OCI-LY1 (cell line): ENCODE measurements at regions not wholly inside any gene's neighbourhood (a gene's known extent, or its start where the extent isn't known, plus 50 kb on each side); places are given as distances from the start of the nearest gene placed in this dataset.

Experiments used
- H2AFZ ChIP-seq: fragments of 200-600 bp; sonication (generic), shearing (Covaris generic); 2 replicates; pipeline ENCODE4 v1.6.0; 2014; ENCODE audit warnings: antibody characterized with exemption, mild to moderate bottlenecking, low read length
- H3F3A ChIP-seq: fragments of 200-600 bp; sonication (generic), shearing (Covaris generic); 2 replicates; pipeline ENCODE4 v1.6.0; 2014; ENCODE audit warnings: mild to moderate bottlenecking, antibody characterized with exemption, low read length, moderate library complexity; ENCODE audit not compliant: insufficient read depth
- H3K27ac ChIP-seq: fragments of 200-600 bp; sonication (generic); 2 replicates; pipeline ENCODE4 v1.5.1; 2014; ENCODE audit warnings: low read length, mixed run types, mild to moderate bottlenecking, low read depth; ENCODE audit not compliant: poor library complexity, severe bottlenecking
- H3K27me3 ChIP-seq: fragments of 200-600 bp; sonication (generic); 2 replicates; pipeline ENCODE4 v1.6.0; 2014; ENCODE audit warnings: antibody characterized with exemption, mild to moderate bottlenecking, low read length, moderate library complexity; ENCODE audit not compliant: insufficient read depth
- H3K36me3 ChIP-seq: fragments of 200-600 bp; sonication (generic); 2 replicates; pipeline ENCODE4 v1.6.1; 2014; ENCODE audit warnings: mild to moderate bottlenecking, antibody characterized with exemption, low read length, moderate library complexity, mixed read lengths; ENCODE audit not compliant: insufficient read depth
- H3K4me1 ChIP-seq: fragments of 200-600 bp; sonication (generic); 2 replicates; pipeline ENCODE4 v1.5.1; 2014; ENCODE audit warnings: mild to moderate bottlenecking, low read length, moderate library complexity; ENCODE audit not compliant: insufficient read depth, severe bottlenecking
- H3K4me2 ChIP-seq: fragments of 200-600 bp; sonication (generic), shearing (Covaris generic); 2 replicates; pipeline ENCODE4 v1.6.1; 2014; ENCODE audit warnings: low read length
- H3K4me3 ChIP-seq: fragments of 200-600 bp; sonication (generic); 2 replicates; pipeline ENCODE4 v1.5.1; 2014; ENCODE audit warnings: low read length, low read depth, mild to moderate bottlenecking, mixed read lengths; ENCODE audit not compliant: poor library complexity, severe bottlenecking
- H3K79me2 ChIP-seq: fragments of 200-600 bp; shearing (Covaris generic); 2 replicates; pipeline ENCODE4 v1.6.1; 2016; ENCODE audit warnings: mixed run types, low read length, mixed read lengths; ENCODE audit not compliant: insufficient read depth
- H3K9ac ChIP-seq: fragments of 200-600 bp; sonication (generic), shearing (Covaris generic); 2 replicates; pipeline ENCODE4 v1.6.1; 2014; ENCODE audit warnings: mild to moderate bottlenecking, low read length, mixed read lengths
- H3K9me2 ChIP-seq: fragments of 200-600 bp; sonication (generic), shearing (Covaris generic); 2 replicates; pipeline ENCODE4 v1.6.1; 2014; ENCODE audit warnings: low read depth, mild to moderate bottlenecking, low read length, mixed read lengths
- H3K9me3 ChIP-seq: fragments of 200-600 bp; shearing (Covaris generic); 2 replicates; pipeline ENCODE4 v1.6.1; 2014; ENCODE audit warnings: low read length, mixed read lengths
- H4K20me1 ChIP-seq: fragments of 200-600 bp; sonication (generic), shearing (Covaris generic); 2 replicates; pipeline ENCODE4 v1.6.0; 2016; ENCODE audit warnings: mild to moderate bottlenecking, low read length; ENCODE audit not compliant: insufficient read depth
- EZH2 ChIP-seq: fragments of 200-600 bp; sonication (generic), shearing (Covaris generic); IDR thresholded peaks from 2 replicates; pipeline ENCODE4 v1.8.0; 2017; ENCODE audit warnings: borderline replicate concordance, mixed run types, mild to moderate bottlenecking, antibody characterized with exemption, low read length, moderate library complexity, mixed read lengths
- TF ChIP-seq, protein P1 (sequence below): fragments of 200-600 bp; sonication (generic), shearing (Covaris generic); IDR thresholded peaks from 2 replicates; pipeline ENCODE4 v1.5.1; 2017; ENCODE audit warnings: mild to moderate bottlenecking, antibody characterized with exemption, low read length, moderate library complexity, mixed read lengths

DNA sequence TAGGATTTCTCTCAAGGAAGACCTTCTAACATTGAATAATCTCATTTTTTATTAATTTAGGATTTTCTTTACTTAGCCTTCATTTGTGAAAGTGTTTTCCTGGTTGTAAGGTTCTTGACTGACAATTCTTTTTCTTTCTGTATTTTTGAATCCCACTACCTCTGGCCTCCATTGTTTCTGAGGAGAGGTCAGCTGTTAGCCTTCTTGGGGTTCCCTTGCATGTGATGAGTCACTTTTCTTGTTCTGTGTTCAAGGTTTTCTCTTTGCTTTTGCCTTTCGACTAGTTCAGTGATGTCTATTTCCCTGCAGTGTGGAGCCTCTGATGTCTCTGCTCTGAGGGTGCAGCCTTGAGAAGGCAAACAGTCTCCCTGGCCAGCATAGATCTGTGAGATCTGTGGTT lies 304.1 kb upstream of the ZNF32 start:
- no peak for TF ChIP-seq EZH2
- TF ChIP-seq, protein P1, sequence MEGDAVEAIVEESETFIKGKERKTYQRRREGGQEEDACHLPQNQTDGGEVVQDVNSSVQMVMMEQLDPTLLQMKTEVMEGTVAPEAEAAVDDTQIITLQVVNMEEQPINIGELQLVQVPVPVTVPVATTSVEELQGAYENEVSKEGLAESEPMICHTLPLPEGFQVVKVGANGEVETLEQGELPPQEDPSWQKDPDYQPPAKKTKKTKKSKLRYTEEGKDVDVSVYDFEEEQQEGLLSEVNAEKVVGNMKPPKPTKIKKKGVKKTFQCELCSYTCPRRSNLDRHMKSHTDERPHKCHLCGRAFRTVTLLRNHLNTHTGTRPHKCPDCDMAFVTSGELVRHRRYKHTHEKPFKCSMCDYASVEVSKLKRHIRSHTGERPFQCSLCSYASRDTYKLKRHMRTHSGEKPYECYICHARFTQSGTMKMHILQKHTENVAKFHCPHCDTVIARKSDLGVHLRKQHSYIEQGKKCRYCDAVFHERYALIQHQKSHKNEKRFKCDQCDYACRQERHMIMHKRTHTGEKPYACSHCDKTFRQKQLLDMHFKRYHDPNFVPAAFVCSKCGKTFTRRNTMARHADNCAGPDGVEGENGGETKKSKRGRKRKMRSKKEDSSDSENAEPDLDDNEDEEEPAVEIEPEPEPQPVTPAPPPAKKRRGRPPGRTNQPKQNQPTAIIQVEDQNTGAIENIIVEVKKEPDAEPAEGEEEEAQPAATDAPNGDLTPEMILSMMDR = no peak
- no peaks in the 10 kb centered on the region for H3K27me3 ChIP-seq
- no peak overlapping the region for H2AFZ ChIP-seq
- H3K9ac ChIP-seq = no peak overlapping the region
- no peaks in the 10 kb centered on the region for H4K20me1 ChIP-seq
- no peaks in the 10 kb centered on the region for H3K36me3 ChIP-seq
- no peaks in the 10 kb centered on the region for H3K79me2 ChIP-seq
- H3K27ac ChIP-seq = no peak overlapping the region
- H3K4me2 ChIP-seq = no peak overlapping the region
- no peaks in the 10 kb centered on the region for H3F3A ChIP-seq
- H3K4me1 ChIP-seq = no peaks in the 10 kb centered on the region
- no peak overlapping the region for H3K4me3 ChIP-seq
- H3K9me3 ChIP-seq = no peaks in the 10 kb centered on the region
- 0 out of 2 replicates have a peak, but pooled peaks cover 3% of the 10 kb centered on the region for H3K9me2 ChIP-seq

DNA sequence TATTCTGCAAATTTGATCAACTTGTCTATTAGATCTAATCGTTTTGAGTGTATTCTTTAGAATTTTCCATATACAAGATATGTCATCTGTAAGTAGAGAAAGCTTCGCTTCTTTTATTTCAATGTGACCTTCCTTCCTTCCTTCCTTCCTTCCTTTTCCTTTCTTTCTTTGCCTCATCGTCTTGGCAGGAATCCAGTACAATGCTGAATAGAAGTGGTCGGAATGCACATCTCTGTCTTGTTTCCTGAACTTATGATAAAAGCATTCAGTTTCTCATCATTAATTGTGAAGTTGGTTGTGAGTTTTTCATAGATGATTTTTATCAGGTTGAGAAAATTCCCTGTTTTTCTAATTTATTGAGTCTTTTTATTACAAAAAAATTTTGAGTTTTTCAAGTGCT lies 300.7 kb upstream of the ZNF32 start:
- H3K9me2 ChIP-seq = 0 out of 2 replicates have a peak, but pooled peaks cover 3% of the 10 kb centered on the region
- no peaks in the 10 kb centered on the region for H3K79me2 ChIP-seq
- no peaks in the 10 kb centered on the region for H4K20me1 ChIP-seq
- no peaks in the 10 kb centered on the region for H3K4me1 ChIP-seq
- H2AFZ ChIP-seq = no peak overlapping the region
- H3K9ac ChIP-seq = no peak overlapping the region
- H3K36me3 ChIP-seq = no peaks in the 10 kb centered on the region
- no peak overlapping the region for H3K4me3 ChIP-seq
- H3K27ac ChIP-seq = no peak overlapping the region
- no peaks in the 10 kb centered on the region for H3K9me3 ChIP-seq
- H3K27me3 ChIP-seq = no peaks in the 10 kb centered on the region
- no peaks in the 10 kb centered on the region for H3F3A ChIP-seq
- H3K4me2 ChIP-seq = no peak overlapping the region
- no peak for TF ChIP-seq EZH2
- TF ChIP-seq, protein P1 = no peak

DNA sequence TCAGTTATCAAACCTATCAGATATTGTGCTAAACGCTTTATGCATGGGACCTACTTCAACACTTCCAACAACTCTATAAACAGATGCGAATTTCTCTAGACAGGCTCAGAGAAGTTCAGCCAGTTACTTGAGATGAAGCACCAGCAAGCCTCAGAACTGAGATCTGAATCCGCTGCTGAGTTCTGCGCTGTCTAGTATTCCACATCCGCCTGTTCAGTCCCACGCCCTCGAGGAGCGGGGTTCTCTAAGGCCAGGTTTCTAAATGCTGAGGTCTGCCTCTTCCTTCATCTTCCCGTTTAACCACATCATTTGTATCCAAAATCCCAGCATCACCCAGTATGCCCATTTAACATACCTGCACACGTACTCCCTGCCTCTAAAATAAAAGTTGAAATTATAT lies 297.8 kb upstream of the ZNF32 start:
- Histone ChIP-seq H3K36me3 (no peaks in the 10 kb centered on the region), H4K20me1 (no peaks in the 10 kb centered on the region), H3K27me3 (no peaks in the 10 kb centered on the region), H3K9me3 (no peaks in the 10 kb centered on the region), H2AFZ (no peak overlapping the region), H3K79me2 (no peaks in the 10 kb centered on the region), H3K4me2 (no peak overlapping the region), H3F3A (no peaks in the 10 kb centered on the region), H3K4me1 (no peaks in the 10 kb centered on the region), H3K27ac (no peak overlapping the region), H3K9ac (no peak overlapping the region), H3K4me3 (no peak overlapping the region), H3K9me2 (0 out of 2 replicates have a peak, but pooled peaks cover 3% of the 10 kb centered on the region)
- TF ChIP-seq EZH2 = no peak
- TF ChIP-seq, protein P1 = no peak
